ENCODE measurements at regions not wholly inside any gene's neighbourhood (a gene's known extent, or its start where the extent isn't known, plus 50 kb on each side); places are given as distances from the start of the nearest gene placed in this dataset.
"Not testable (repeated sequence)": the region's sequence is repeated elsewhere in the genome, so short reads cannot be mapped to it uniquely, and the experiment has no call there.

GRCh38 chr12:58326534-58326933, 385.2 kb downstream of the ATP23 start:
- Histone ChIP-seq H3K4me3 (replicated peaks in 1 of 3; ENCODE audit: low read depth in 2 of 3, low read length in 3 of 3) (no peak overlapping the region), H3K9ac (ENCODE audit: insufficient read depth, low read length, poor library complexity, severe bottlenecking) (no peak overlapping the region), H3K4me2 (replicated peaks; ENCODE audit: extremely low read depth, low read length, poor library complexity, severe bottlenecking) (no peak overlapping the region), H4K20me1 (ENCODE audit: insufficient read depth, low read length) (no peaks in the 10 kb centered on the region), H3K27ac (ENCODE audit: low read depth in 1 of 2, low read length in 2 of 2) (no peak overlapping the region), H3K79me2 (ENCODE audit: insufficient read depth, low read length) (no peaks in the 10 kb centered on the region), H3K27me3 (ENCODE audit: control insufficient read depth in 2 of 2, insufficient read depth in 2 of 2, low read length in 2 of 2) (no peaks in the 10 kb centered on the region), H2AFZ (ENCODE audit: insufficient read depth, low read depth, low read length, poor library complexity, severe bottlenecking) (no peak overlapping the region), H3K36me3 (replicated peaks in 1 of 2; ENCODE audit: control insufficient read depth in 1 of 2, insufficient read depth in 2 of 2, low read length in 2 of 2) (no peaks in the 10 kb centered on the region), H3K4me1 (ENCODE audit: control insufficient read depth in 1 of 2, insufficient read depth in 2 of 2, low read length in 2 of 2) (no peaks in the 10 kb centered on the region), H3K9me3 (replicated peaks in 1 of 2; ENCODE audit: control insufficient read depth in 1 of 2, insufficient read depth in 1 of 2, low read length in 2 of 2) (no peaks in the 10 kb centered on the region)
- no peak overlapping the region for H3K4me3 Mint-ChIP-seq
- no peaks in the 10 kb centered on the region for H3K36me3 Mint-ChIP-seq
- TF ChIP-seq CTCF (IDR thresholded peaks at IDR 0.05), result no peak
- H3K4me1 Mint-ChIP-seq, result no peaks in the 10 kb centered on the region
- 100% methylated on average over 1 of the region's 3 CpGs for WGBS (ENCODE audit: insufficient coverage)
- H3K27me3 Mint-ChIP-seq (ENCODE audit: low read depth in 3 of 3), result no peaks in the 10 kb centered on the region
- DNase-seq, result no peak
- intact Hi-C loops (cut with micrococcal nuclease), result no loop called here
- no peak overlapping the region for H3K27ac Mint-ChIP-seq
- peaks cover 0 to 3% (median 0%) of the 10 kb centered on the region in 7 donors for H3K9me3 Mint-ChIP-seq

DNA sequence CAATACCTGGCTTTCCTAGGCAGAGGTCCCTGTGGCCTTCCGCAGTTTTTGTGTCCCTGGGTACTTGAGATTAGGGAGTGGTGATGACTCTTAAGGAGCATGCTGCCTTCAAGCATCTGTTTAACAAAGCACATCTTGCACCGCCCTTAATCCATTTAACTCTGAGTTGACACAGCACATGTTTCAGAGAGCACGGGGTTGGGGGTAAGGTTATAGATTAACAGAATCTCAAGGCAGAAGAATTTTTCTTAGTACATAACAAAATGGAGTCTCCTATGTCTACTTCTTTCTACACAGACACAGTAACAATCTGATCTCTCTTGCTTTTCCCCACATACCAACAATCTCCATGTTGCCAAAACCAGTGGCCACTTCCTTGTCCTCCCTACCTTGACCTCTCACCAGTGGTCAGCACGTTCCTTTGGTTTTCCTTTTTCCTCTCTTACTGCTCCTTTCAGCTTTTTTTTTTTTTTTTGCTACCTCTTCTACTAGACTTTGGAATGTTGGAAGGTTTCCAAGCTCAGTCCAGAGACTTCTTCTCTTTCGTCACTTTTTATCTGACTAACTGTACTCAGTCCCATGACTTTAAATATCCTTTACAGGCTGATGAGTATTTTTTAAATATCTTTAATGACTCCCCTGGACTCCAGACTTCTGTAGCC, 395.3 kb downstream of the ATP23 start:
- H3K4me2 ChIP-seq (replicated peaks; ENCODE audit: extremely low read depth, low read length, poor library complexity, severe bottlenecking); H3K9ac ChIP-seq (ENCODE audit: insufficient read depth, low read length, poor library complexity, severe bottlenecking); DNase-seq; H3K4me1 ChIP-seq (ENCODE audit: control insufficient read depth in 1 of 2, insufficient read depth in 2 of 2, low read length in 2 of 2); intact Hi-C loops (cut with micrococcal nuclease); H3K36me3 Mint-ChIP-seq; H3K79me2 ChIP-seq (ENCODE audit: insufficient read depth, low read length); H2AFZ ChIP-seq (ENCODE audit: insufficient read depth, low read depth, low read length, poor library complexity, severe bottlenecking); H3K27me3 Mint-ChIP-seq (ENCODE audit: low read depth in 3 of 3); H3K27me3 ChIP-seq (ENCODE audit: control insufficient read depth in 2 of 2, insufficient read depth in 2 of 2, low read length in 2 of 2); H3K4me3 ChIP-seq (replicated peaks in 1 of 3; ENCODE audit: low read depth in 2 of 3, low read length in 3 of 3); H3K4me3 Mint-ChIP-seq; H3K4me1 Mint-ChIP-seq; H3K36me3 ChIP-seq (replicated peaks in 1 of 2; ENCODE audit: control insufficient read depth in 1 of 2, insufficient read depth in 2 of 2, low read length in 2 of 2); H3K27ac ChIP-seq (ENCODE audit: low read depth in 1 of 2, low read length in 2 of 2); H4K20me1 ChIP-seq (ENCODE audit: insufficient read depth, low read length): not testable (repeated sequence)
- Mint-ChIP-seq H3K27ac (peak overlapping the region in 1 of 7 donors; percentile 33), H3K9me3 (peaks cover 13 to 20% (median 17%) of the 10 kb centered on the region in 7 donors)
- WGBS (ENCODE audit: insufficient coverage), result no CpG with 5 or more reads among the region's 5 CpGs
- H3K9me3 ChIP-seq (replicated peaks in 1 of 2; ENCODE audit: control insufficient read depth in 1 of 2, insufficient read depth in 1 of 2, low read length in 2 of 2), result peaks cover 11 to 12% of the 10 kb centered on the region in 2 donors

DNA sequence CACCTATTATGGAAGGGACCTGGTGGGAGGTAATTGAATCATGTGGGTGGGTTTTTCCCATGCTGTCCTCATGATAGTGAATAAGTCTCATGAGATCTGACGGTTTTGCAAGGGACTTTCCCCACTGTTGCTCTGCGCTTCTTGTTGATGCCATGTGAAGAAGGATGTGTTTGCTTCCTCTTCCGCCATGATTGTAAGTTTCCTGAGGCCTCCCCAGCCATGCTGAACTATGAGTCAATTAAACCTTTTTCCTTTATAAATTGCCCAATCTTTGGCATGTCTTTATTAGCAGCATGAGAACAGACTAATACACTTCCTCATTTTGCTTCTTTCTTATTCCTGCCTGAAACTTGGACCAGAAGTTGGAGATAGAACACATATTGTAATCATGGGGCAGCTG, 396.2 kb downstream of the ATP23 start:
- H3K4me3 Mint-ChIP-seq; H3K4me1 Mint-ChIP-seq; H3K27ac Mint-ChIP-seq; H3K36me3 Mint-ChIP-seq; H3K4me3 ChIP-seq (replicated peaks in 1 of 3; ENCODE audit: low read depth in 2 of 3, low read length in 3 of 3); H3K4me2 ChIP-seq (replicated peaks; ENCODE audit: extremely low read depth, low read length, poor library complexity, severe bottlenecking); H2AFZ ChIP-seq (ENCODE audit: insufficient read depth, low read depth, low read length, poor library complexity, severe bottlenecking); H3K9ac ChIP-seq (ENCODE audit: insufficient read depth, low read length, poor library complexity, severe bottlenecking); H3K27me3 ChIP-seq (ENCODE audit: control insufficient read depth in 2 of 2, insufficient read depth in 2 of 2, low read length in 2 of 2); H3K36me3 ChIP-seq (replicated peaks in 1 of 2; ENCODE audit: control insufficient read depth in 1 of 2, insufficient read depth in 2 of 2, low read length in 2 of 2); H4K20me1 ChIP-seq (ENCODE audit: insufficient read depth, low read length); H3K27me3 Mint-ChIP-seq (ENCODE audit: low read depth in 3 of 3); H3K79me2 ChIP-seq (ENCODE audit: insufficient read depth, low read length); intact Hi-C loops (cut with micrococcal nuclease); H3K4me1 ChIP-seq (ENCODE audit: control insufficient read depth in 1 of 2, insufficient read depth in 2 of 2, low read length in 2 of 2); H3K27ac ChIP-seq (ENCODE audit: low read depth in 1 of 2, low read length in 2 of 2): not testable (repeated sequence)
- WGBS (ENCODE audit: insufficient coverage), result 20% methylated on average over 1 of the region's 3 CpGs
- peaks cover 13 to 20% (median 17%) of the 10 kb centered on the region in 7 donors for H3K9me3 Mint-ChIP-seq
- DNase-seq, result peak in 2 of 3 donors; percentile 3 to 41
- peaks cover 11 to 12% of the 10 kb centered on the region in 2 donors for H3K9me3 ChIP-seq (replicated peaks in 1 of 2; ENCODE audit: control insufficient read depth in 1 of 2, insufficient read depth in 1 of 2, low read length in 2 of 2)

Measured in CD14-positive monocyte (primary cell).